IPS-18a (cell line): ENCODE measurements at regions not wholly inside any gene's neighbourhood (a gene's known extent, or its start where the extent isn't known, plus 50 kb on each side); places are given as distances from the start of the nearest gene placed in this dataset.

Source experiments
- H3K27ac ChIP-seq: one replicate; pipeline ENCODE4 v1.5.1; 2013; ENCODE audit warnings: low read length
- H3K27me3 ChIP-seq: one replicate; pipeline ENCODE4 v1.6.1; 2013; ENCODE audit warnings: mild to moderate bottlenecking, low read length; ENCODE audit not compliant: control insufficient read depth, insufficient read depth
- H3K36me3 ChIP-seq: one replicate; pipeline ENCODE4 v1.6.1; 2013; ENCODE audit warnings: low read depth, low read length; ENCODE audit not compliant: control insufficient read depth
- H3K4me1 ChIP-seq: one replicate; pipeline ENCODE4 v1.6.1; 2013; ENCODE audit warnings: low read depth, low read length; ENCODE audit not compliant: control insufficient read depth
- H3K4me3 ChIP-seq: one replicate; pipeline ENCODE4 v1.5.1; 2013; ENCODE audit warnings: low read length
- H3K9ac ChIP-seq: one replicate; pipeline ENCODE4 v1.6.1; 2013; ENCODE audit warnings: mild to moderate bottlenecking, low read length, moderate library complexity
- H3K9me3 ChIP-seq: one replicate; pipeline ENCODE4 v1.6.1; 2013; ENCODE audit warnings: low read depth, low read length; ENCODE audit not compliant: control insufficient read depth

GRCh38 chr4:177092807-177093206, 216.9 kb upstream of the NEIL3 start:
- Histone ChIP-seq H3K9ac (no peak overlapping the region), H3K27me3 (no peaks in the 10 kb centered on the region), H3K4me3 (no peak overlapping the region), H3K4me1 (no peaks in the 10 kb centered on the region), H3K36me3 (no peaks in the 10 kb centered on the region), H3K27ac (no peak overlapping the region), H3K9me3 (no peaks in the 10 kb centered on the region)

GRCh38 chr4:177093964-177094363, 215.7 kb upstream of the NEIL3 start:
- H3K36me3 ChIP-seq, result no peaks in the 10 kb centered on the region
- H3K27me3 ChIP-seq, result no peaks in the 10 kb centered on the region
- H3K4me1 ChIP-seq, result no peaks in the 10 kb centered on the region
- H3K9me3 ChIP-seq, result no peaks in the 10 kb centered on the region
- no peak overlapping the region for H3K9ac ChIP-seq
- H3K27ac ChIP-seq, result no peak overlapping the region
- no peak overlapping the region for H3K4me3 ChIP-seq

DNA sequence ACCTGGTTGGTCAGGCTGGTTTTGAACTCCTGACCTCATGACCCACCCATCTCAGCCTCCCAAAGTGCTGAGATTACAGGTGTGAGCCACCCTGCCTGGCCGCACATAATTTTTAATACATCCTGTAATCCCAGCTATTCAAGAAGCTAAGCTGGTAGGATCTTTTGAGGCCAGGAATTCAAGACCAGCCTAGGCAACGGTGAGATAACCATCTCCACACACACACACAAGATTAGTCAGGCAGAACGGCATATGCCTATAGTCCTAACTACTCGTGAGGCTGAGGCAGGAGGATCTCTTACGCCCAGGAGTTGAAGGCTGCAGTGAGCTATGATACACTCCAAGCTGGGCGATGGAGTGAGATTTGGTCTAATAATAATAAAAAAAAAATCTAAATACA, 212.4 kb upstream of the NEIL3 start:
- Histone ChIP-seq H3K27ac (no peak overlapping the region), H3K9me3 (no peaks in the 10 kb centered on the region), H3K4me1 (no peaks in the 10 kb centered on the region), H3K4me3 (no peak overlapping the region), H3K27me3 (no peaks in the 10 kb centered on the region), H3K9ac (no peak overlapping the region), H3K36me3 (no peaks in the 10 kb centered on the region)

GRCh38 chr4:177099211-177099610, 210.5 kb upstream of the NEIL3 start:
- H3K27me3 ChIP-seq, result no peaks in the 10 kb centered on the region
- no peaks in the 10 kb centered on the region for H3K36me3 ChIP-seq
- no peaks in the 10 kb centered on the region for H3K9me3 ChIP-seq
- H3K9ac ChIP-seq, result no peak overlapping the region
- H3K4me3 ChIP-seq, result no peak overlapping the region
- H3K27ac ChIP-seq, result no peak overlapping the region
- H3K4me1 ChIP-seq, result no peaks in the 10 kb centered on the region

GRCh38 chr4:177100307-177100706, 209.4 kb upstream of the NEIL3 start:
- H3K4me3 ChIP-seq, result no peak overlapping the region
- H3K36me3 ChIP-seq, result no peaks in the 10 kb centered on the region
- H3K9ac ChIP-seq, result no peak overlapping the region
- H3K9me3 ChIP-seq, result no peaks in the 10 kb centered on the region
- no peaks in the 10 kb centered on the region for H3K4me1 ChIP-seq
- no peak overlapping the region for H3K27ac ChIP-seq
- H3K27me3 ChIP-seq, result no peaks in the 10 kb centered on the region

DNA sequence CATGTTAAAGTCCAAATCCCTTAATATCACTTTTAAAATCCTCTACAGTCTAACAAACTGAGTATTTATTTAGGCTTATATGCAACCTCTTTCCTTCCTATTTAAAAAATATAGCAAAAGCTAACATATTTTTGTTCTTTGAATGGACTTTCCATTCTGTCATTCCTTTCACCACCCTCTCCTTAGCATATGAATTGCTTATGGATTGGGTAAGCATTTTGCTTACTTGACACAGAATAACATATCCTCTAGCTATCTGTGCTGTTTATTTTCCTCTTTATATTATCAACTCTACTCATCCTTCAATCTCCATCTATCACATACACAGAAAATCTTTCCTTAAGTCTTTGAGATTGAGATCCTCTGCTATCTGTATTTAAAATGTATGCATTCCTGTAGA, 206.1 kb upstream of the NEIL3 start:
- Histone ChIP-seq H3K27me3 (no peaks in the 10 kb centered on the region), H3K36me3 (no peaks in the 10 kb centered on the region), H3K9me3 (no peaks in the 10 kb centered on the region), H3K27ac (no peak overlapping the region), H3K4me3 (no peak overlapping the region), H3K4me1 (no peaks in the 10 kb centered on the region), H3K9ac (no peak overlapping the region)

GRCh38 chr4:177105536-177105935, 204.1 kb upstream of the NEIL3 start:
- H3K36me3 ChIP-seq, result no peaks in the 10 kb centered on the region
- H3K9ac ChIP-seq, result no peak overlapping the region
- no peaks in the 10 kb centered on the region for H3K27me3 ChIP-seq
- no peaks in the 10 kb centered on the region for H3K9me3 ChIP-seq
- H3K27ac ChIP-seq, result no peak overlapping the region
- no peak overlapping the region for H3K4me3 ChIP-seq
- no peaks in the 10 kb centered on the region for H3K4me1 ChIP-seq

- H3K27ac ChIP-seq, result no peak overlapping the region
- H3K4me1 ChIP-seq, result no peaks in the 10 kb centered on the region
- H3K36me3 ChIP-seq, result no peaks in the 10 kb centered on the region
- H3K9ac ChIP-seq, result no peak overlapping the region
- no peak overlapping the region for H3K4me3 ChIP-seq
- H3K9me3 ChIP-seq, result no peaks in the 10 kb centered on the region
- H3K27me3 ChIP-seq, result no peaks in the 10 kb centered on the region
Measured at GRCh38 chr4:177107288-177107921, 202.3 kb upstream of the NEIL3 start.

DNA sequence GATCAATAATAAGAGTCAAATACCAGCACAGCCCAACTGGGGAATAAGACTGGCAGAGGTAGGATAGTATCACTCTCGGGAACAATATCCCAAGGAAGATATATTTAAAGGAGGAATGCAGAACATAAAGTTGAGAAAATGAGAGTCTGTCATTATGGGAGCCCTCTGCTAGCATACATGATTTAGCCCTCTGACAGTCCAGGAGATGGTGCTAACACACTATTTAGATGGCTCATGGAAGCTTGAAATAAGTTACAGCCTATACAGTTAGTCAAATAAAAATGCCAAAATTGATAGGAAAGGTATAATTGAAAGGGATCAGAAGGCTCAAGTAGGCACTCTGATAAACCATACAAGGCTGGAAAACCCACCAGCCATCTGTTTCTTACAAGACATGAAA, 201.0 kb upstream of the NEIL3 start:
- H3K9me3 ChIP-seq, result no peaks in the 10 kb centered on the region
- H3K4me1 ChIP-seq, result no peaks in the 10 kb centered on the region
- no peaks in the 10 kb centered on the region for H3K36me3 ChIP-seq
- H3K4me3 ChIP-seq, result no peak overlapping the region
- no peak overlapping the region for H3K27ac ChIP-seq
- no peaks in the 10 kb centered on the region for H3K27me3 ChIP-seq
- H3K9ac ChIP-seq, result no peak overlapping the region

DNA sequence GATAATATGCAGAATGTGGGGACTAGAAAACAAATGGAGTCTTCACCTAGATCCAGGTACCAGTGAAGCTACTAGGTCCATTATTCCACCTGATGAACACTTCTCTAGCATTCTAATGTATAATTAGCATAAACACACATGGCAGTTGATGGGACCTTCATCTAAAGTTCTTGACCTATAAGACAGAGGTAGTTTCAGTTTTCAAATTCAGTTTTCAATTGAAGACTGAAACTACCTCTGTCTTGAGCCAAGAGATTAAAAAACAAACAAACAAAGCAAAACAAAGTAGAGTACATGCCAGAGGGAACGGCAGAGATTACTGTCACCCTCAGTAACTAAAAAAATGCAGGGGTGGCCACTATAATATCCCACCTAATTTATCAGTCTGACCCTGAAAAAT, 199.9 kb upstream of the NEIL3 start:
- H3K4me3 ChIP-seq, result no peak overlapping the region
- no peak overlapping the region for H3K27ac ChIP-seq
- H3K9me3 ChIP-seq, result no peaks in the 10 kb centered on the region
- no peaks in the 10 kb centered on the region for H3K27me3 ChIP-seq
- H3K36me3 ChIP-seq, result no peaks in the 10 kb centered on the region
- no peaks in the 10 kb centered on the region for H3K4me1 ChIP-seq
- H3K9ac ChIP-seq, result no peak overlapping the region

DNA sequence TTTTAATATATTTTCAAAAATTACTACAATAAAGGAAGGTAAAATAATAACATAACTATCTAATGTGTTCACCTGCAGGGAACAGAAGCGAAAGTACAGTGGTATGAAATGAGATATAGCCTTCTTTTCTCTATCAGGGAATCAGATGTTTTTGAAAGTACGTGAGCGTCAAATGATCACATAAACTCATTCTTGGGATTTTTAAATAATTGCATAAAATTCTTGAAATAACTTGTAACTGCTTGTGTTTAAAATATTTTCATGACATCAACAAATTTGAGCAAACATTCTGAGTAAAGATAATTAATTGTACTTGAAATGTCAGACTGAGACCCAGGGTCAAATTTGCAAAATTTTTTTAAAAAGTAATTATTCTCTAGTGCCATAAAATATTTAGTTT, 193.5 kb upstream of the NEIL3 start:
- Histone ChIP-seq H3K36me3 (no peaks in the 10 kb centered on the region), H3K9me3 (no peaks in the 10 kb centered on the region), H3K27me3 (no peaks in the 10 kb centered on the region), H3K27ac (no peak overlapping the region), H3K4me3 (no peak overlapping the region), H3K4me1 (peaks cover 17% of the 10 kb centered on the region), H3K9ac (no peak overlapping the region)

- Histone ChIP-seq H3K27ac (no peak overlapping the region), H3K9ac (no peak overlapping the region), H3K27me3 (no peaks in the 10 kb centered on the region), H3K4me3 (no peak overlapping the region), H3K9me3 (no peaks in the 10 kb centered on the region), H3K4me1 (peaks cover 17% of the 10 kb centered on the region), H3K36me3 (no peaks in the 10 kb centered on the region)
Measured at GRCh38 chr4:177117256-177117655, 192.4 kb upstream of the NEIL3 start.
